NCI-H524 (cell line): ENCODE measurements at regions not wholly inside any gene's neighbourhood (a gene's known extent, or its start where the extent isn't known, plus 50 kb on each side); places are given as distances from the start of the nearest gene placed in this dataset.
"Not testable (repeated sequence)": the region's sequence is repeated elsewhere in the genome, so short reads cannot be mapped to it uniquely, and the experiment has no call there.

ENCODE experiments used
- DNase-seq, 2 experiments: peaks; one replicate each; lab custom pipeline; 2025; lab: John Stamatoyannopoulos, UW

GRCh38 chrX:733961-734360 lies 103.4 kb downstream of the SHOX start:
- DNase-seq: no peak

GRCh38 chrX:729583-730409 lies 99.2 kb downstream of the SHOX start:
- no peak for DNase-seq

- not testable (repeated sequence) for DNase-seq
Observed at GRCh38 chrX:729101-729500, 98.5 kb downstream of the SHOX start.

- DNase-seq: not testable (repeated sequence)
Observed at GRCh38 chrX:728639-729038, 98.0 kb downstream of the SHOX start.

GRCh38 chrX:727738-728621 lies 97.4 kb downstream of the SHOX start:
- no peak for DNase-seq

- DNase-seq: no peak
Observed at GRCh38 chrX:725971-726370, 95.4 kb downstream of the SHOX start.

- DNase-seq: no peak
Observed at GRCh38 chrX:724256-724655, 93.7 kb downstream of the SHOX start.

GRCh38 chrX:723781-724180 lies 93.2 kb downstream of the SHOX start:
- DNase-seq: no peak

GRCh38 chrX:721354-721753 lies 90.8 kb downstream of the SHOX start:
- no peak for DNase-seq

GRCh38 chrX:720825-721224 lies 90.2 kb downstream of the SHOX start:
- DNase-seq: no peak

GRCh38 chrX:720250-720649 lies 89.7 kb downstream of the SHOX start:
- DNase-seq: no peak

GRCh38 chrX:716136-716535 lies 85.5 kb downstream of the SHOX start:
- DNase-seq: no peak

GRCh38 chrX:714131-714530 lies 83.5 kb downstream of the SHOX start:
- DNase-seq: no peak
